SHP77 treated with DMSO at 0.1 percent for 48 hours (cell line): ENCODE measurements at regions not wholly inside any gene's neighbourhood (a gene's known extent, or its start where the extent isn't known, plus 50 kb on each side); places are given as distances from the start of the nearest gene placed in this dataset.

ENCODE experiments used
- DNase-seq: peaks from one replicate; lab custom pipeline; 2025; lab: John Stamatoyannopoulos, UW

DNA sequence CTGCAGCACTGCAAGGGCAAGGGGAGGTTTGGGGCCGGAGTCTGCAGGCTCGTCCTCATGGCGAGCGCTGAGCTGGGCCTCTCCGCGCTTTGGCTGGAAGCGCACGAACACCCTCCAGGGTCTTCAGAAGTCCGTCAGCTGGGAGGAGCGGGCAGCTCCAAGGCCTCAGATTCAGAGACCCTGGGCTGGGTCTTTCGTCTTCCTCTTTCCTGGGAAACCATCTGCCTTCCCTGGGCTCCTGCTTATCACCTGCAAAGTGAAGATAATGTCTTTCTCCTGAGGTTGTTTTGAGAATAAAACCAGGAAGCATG is 525.6 kb downstream of the BRD1 start:
- DNase-seq, result no peak

DNA sequence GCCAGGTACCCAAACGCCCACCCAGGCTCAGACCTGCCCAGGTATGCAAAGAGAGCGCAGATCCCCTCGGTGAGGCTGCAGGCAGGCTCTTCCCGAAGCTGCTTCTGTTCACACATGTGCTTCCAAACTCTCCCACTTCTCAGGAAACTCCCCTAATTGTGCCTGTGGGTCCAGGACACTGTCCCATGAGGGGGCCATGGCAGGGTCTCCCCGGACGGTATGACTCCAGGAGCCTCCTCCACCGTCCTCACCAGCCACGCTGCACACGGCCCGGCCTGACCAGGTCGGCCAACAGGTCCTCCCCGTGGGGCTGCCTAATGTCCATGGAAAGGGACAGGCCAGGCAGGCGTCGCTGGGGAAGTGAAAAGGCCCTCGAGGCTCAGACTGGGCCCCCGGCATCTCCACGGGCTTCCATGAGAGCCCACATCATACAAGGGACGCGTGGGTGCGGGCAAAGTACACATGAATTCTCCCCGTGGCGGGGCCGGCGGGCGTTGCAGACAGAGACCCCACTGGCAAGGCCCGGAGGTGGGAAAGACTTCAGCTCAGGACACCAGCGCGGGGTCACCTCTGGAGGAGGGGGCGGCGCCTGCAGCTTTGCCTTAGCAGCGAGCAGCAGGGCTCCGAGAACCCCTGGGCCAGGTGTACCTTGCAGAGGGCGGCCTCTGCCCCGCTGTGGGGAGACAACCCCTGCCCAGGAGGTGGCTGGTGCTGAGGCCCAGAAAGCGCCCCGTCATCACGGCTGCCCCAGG is 526.1 kb downstream of the BRD1 start:
- no peak for DNase-seq

- DNase-seq, result no peak
Observed at GRCh38 chr22:49300951-49301397, 526.7 kb downstream of the BRD1 start.

GRCh38 chr22:49300241-49300640 is 527.4 kb downstream of the BRD1 start:
- no peak for DNase-seq

DNA sequence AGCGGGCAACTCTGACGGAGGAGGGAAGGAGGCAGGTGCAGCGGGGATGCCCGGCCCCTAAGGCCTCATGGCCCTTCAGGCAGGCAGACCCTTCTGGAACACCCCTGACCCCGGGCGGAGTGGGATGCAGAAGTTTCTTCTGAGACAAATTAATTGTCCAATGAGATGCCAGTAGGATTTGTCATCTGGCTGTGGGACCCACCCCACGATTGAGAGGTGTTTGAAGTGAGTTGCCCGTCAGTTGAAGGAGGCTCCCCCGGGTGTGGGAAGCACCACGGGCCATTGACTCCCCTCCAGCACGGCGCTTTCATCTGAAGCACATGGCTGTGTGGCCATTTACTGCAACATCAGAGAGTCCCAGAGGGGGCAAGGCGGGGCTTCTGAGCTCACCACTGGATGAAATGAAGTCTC is 527.8 kb downstream of the BRD1 start:
- DNase-seq, result no peak

DNA sequence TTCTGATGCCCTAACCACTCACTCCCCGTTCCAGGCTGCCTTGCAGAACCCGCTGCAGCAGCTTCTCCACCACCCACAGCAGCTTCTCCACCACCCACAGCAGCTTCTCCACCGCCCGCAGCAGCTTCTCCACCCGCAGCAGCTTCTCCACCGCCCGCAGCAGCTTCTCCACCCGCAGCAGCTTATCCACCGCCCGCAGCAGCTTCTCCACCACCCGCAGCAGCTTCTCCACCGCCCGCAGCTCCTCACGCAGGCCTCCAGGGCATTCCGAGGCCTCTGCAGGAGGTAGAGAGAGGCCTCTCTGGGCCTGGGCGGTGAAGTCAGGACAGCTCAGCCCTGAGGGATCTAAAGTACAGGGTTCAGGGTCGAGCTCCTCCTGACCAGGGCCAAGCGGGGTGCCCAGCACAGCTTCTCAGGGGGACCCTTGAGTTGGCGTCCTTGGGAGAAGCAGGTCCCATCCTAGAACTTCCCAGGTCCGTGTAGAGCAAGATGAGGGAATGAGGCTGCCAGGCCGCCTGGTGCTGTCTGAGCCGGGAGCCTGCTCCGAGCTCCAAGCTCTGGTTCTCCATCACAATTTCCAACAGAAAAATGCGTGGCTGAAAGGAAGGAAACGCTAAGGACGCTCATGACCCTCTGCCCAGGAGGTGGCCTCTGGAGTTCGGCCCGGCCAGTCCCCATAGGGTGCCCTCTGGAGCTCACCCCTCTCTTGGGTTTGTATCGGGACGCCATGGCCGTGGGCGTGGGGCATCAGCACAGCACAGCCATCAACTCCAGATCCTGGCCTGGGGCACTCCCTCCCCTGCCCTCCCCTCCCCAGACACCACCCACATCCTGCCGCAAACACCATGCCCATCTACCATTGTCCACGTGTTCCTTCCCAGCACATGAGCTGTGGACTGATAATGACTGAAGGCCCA is 528.6 kb downstream of the BRD1 start:
- DNase-seq, result no peak

- no peak for DNase-seq
Observed at GRCh38 chr22:49297871-49298721, 529.6 kb downstream of the BRD1 start.

DNA sequence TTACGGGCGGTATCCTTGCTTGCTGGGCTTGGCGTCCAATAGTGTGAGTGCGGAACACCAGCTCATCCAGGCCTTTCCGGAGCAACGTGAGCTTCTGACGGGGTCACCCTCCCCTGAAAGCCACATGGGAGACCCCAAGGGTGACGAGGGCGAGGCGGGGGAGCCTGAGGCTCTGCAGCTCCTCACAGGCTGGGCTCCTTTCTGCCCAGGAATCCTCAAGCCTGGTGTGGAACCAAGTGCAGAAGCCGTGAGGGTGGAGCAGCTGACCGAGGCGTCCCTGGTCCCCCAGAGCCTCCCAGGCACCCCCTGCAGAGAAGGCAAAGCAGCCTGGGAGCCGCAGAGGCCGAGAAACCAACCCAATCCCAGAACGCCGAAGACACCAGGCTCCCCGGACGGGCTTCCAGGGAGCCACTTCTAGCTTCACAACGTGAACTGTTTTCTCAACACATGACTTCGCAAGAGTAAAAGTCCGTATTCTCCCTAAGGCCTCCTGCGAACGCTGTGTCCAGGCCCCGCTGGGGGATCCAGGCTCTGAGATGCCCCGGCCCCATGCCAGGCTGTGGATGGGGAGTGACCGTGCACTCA is 530.3 kb downstream of the BRD1 start:
- no peak for DNase-seq

- DNase-seq, result no peak
Observed at GRCh38 chr22:49296561-49296960, 531.1 kb downstream of the BRD1 start.

DNA sequence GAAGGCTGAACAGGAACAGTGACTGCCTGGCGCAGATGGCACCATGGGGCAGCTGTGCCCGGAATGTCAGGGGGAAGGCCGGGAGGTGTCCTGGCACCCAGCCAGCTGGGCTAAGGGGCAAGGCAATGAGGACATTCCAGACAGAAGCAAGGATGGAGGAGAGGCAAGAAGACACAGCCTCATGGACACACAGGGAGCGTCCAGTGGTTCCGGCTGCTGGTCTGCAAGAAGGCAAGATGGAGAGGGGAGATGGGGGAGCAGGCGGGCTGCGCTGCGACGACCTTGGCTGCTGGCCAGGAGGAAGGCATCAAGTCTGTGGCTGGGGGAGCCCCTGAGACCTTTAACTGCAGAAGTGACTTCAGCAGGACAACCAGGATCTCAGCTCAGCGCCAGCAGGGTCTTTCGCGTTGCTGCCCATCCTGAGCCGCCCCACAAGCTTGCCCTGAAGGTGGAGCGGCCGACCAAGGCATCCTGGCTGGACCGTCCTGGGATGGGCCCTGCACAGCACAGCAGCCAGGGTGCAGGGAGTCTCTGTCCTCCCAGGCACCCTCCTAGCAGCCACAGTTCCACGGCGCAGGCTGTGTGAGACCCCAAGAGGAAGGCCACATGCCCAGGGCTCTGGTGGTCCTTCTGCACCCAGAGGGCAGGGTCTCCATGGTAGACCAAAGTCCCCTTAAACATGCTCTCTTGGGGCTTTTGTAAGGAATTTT is 531.7 kb downstream of the BRD1 start:
- no peak for DNase-seq

- no peak for DNase-seq
Observed at GRCh38 chr22:49295465-49295743, 532.3 kb downstream of the BRD1 start.

DNA sequence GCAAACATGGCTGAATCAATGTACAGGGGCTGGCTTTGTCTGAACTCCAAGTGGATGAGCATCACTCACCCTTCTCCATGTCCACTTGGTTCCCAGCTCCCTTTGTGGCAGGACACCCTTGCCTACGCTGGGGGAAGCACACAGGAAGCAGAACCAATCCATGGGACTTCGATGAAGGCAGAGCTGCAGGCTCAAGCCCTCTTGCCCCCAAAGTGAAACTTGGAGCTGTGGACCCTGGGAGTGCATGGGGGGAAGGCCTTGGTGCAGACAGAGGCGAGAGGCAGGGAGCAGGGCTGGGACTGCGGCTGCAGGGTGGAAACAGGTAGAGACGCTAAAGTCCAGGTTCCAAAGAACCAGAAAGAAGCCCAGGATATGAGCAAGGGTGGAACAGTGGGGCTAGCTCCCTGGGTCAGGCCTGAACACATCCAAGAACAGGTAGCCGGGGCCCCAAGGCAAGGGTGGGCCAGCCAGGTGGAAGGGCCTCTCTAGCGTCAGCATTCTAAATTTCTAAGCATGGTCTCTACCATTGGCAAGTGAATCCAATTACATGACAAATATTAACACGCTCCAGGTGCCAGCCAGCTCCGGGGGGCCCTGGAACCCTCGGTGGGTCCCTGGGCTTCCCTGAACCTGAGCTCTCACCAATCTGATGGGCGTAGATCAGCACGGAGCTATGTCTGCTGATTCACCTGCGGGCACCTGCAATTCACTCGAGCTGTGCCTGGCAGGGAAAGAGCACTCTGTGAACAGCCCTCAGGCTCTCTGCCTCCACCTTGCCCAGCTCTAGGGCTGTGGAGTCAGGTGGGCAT is 532.8 kb downstream of the BRD1 start:
- no peak for DNase-seq

- no peak for DNase-seq
Observed at GRCh38 chr22:49292909-49293308, 534.8 kb downstream of the BRD1 start.

GRCh38 chr22:49291781-49292180 is 535.9 kb downstream of the BRD1 start:
- no peak for DNase-seq

DNA sequence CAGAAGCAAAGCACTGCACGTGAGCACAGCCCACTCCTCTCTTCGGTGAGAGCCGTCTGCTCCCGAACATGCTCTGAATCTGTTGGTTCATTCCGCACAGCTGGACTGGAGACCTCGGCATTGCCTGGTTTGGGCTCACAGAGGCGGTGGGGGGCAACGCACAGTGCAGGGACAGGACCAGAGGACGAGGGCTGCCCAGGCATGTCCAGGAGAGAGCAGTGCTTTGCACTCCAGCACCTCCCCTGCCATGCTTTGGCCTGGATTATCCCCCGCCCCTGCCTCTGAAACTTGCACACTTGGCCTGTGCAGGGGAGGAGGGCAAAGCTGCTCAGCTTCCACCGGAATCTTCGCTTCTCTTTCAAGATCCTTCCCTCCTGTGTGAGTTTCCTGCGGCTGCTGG is 536.5 kb downstream of the BRD1 start:
- DNase-seq, result no peak

- no peak for DNase-seq
Observed at GRCh38 chr22:49290711-49291110, 537.0 kb downstream of the BRD1 start.

- no peak for DNase-seq
Observed at GRCh38 chr22:49289822-49290679, 537.6 kb downstream of the BRD1 start.

- no peak for DNase-seq
Observed at GRCh38 chr22:49286181-49286760, 541.4 kb downstream of the BRD1 start.

GRCh38 chr22:49284931-49285330 is 542.7 kb downstream of the BRD1 start:
- DNase-seq, result no peak
